OCI-LY7 (cell line): ENCODE measurements at regions not wholly inside any gene's neighbourhood (a gene's known extent, or its start where the extent isn't known, plus 50 kb on each side); places are given as distances from the start of the nearest gene placed in this dataset.

ENCODE experiments used
- BruUV-seq: library from RNA; stranded (reverse); fragments of 400-500 nt; replicated peaks from 2 replicates; lab custom pipeline; 2021; lab: Mats Ljungman, UMichigan
- CTCF ChIA-PET: fragments of 300-600 bp; sonication (Branson Sonifier 250); formaldehyde crosslinking; loops from one replicate; lab custom pipeline; 2022; ENCODE audit warnings: antibody characterized with exemption; ENCODE audit not compliant: unreplicated experiment; lab: Charles Lee
- POLR2A ChIA-PET: fragments of 300-600 bp; sonication (Branson Sonifier 250); formaldehyde crosslinking; loops from one replicate; lab custom pipeline; 2022; ENCODE audit warnings: antibody characterized with exemption; lab: Charles Lee
- DNase-seq: peaks from one replicate; pipeline ENCODE4 v3.0.0-alpha.2; 2015; ENCODE audit warnings: low spot score
- H2AFZ ChIP-seq: fragments of 200-600 bp; sonication (generic), shearing (Covaris generic); 2 replicates; pipeline ENCODE4 v1.6.1; 2014; ENCODE audit warnings: mild to moderate bottlenecking, antibody characterized with exemption, low read length, moderate library complexity
- H3K27ac ChIP-seq: fragments of 200-600 bp; sonication (generic); 2 replicates; pipeline ENCODE4 v1.5.1; 2014; ENCODE audit warnings: mixed run types, low read depth, mild to moderate bottlenecking, moderate library complexity, low read length, inconsistent platforms; ENCODE audit not compliant: poor library complexity, severe bottlenecking
- H3K36me3 ChIP-seq: fragments of 200-600 bp; sonication (generic); 2 replicates; pipeline ENCODE4 v1.6.1; 2014; ENCODE audit warnings: mild to moderate bottlenecking, antibody characterized with exemption, low read length, moderate library complexity, mixed read lengths; ENCODE audit not compliant: insufficient read depth
- H3K4me1 ChIP-seq: fragments of 200-600 bp; sonication (generic); 2 replicates; pipeline ENCODE4 v1.5.1; 2014; ENCODE audit warnings: mild to moderate bottlenecking, low read length; ENCODE audit not compliant: insufficient read depth, poor library complexity, severe bottlenecking
- H3K4me2 ChIP-seq: fragments of 200-600 bp; sonication (generic); 2 replicates; pipeline ENCODE4 v1.6.1; 2014; ENCODE audit warnings: mild to moderate bottlenecking, low read length
- H3K4me3 ChIP-seq: fragments of 200-600 bp; sonication (generic); 2 replicates; pipeline ENCODE4 v1.5.1; 2014; ENCODE audit warnings: mild to moderate bottlenecking, low read depth, low read length; ENCODE audit not compliant: poor library complexity, severe bottlenecking
- H3K79me2 ChIP-seq: fragments of 200-600 bp; sonication (generic); 2 replicates; pipeline ENCODE4 v1.6.1; 2016; ENCODE audit warnings: low read depth, mild to moderate bottlenecking, low read length, moderate library complexity, mixed read lengths; ENCODE audit not compliant: insufficient read depth
- H3K9me2 ChIP-seq: fragments of 200-600 bp; sonication (generic); 2 replicates; pipeline ENCODE4 v1.6.1; 2016; ENCODE audit warnings: mild to moderate bottlenecking, low read length, mixed read lengths; ENCODE audit not compliant: insufficient read depth
- H3K9me3 ChIP-seq: fragments of 200-600 bp; sonication (generic); 2 replicates; pipeline ENCODE4 v1.6.1; 2014; ENCODE audit warnings: mild to moderate bottlenecking, mixed run types, low read length, mixed read lengths
- H4K20me1 ChIP-seq: fragments of 200-600 bp; sonication (generic); 2 replicates; pipeline ENCODE4 v1.6.1; 2014; ENCODE audit warnings: mild to moderate bottlenecking, antibody characterized with exemption, low read length, moderate library complexity, mixed read lengths; ENCODE audit not compliant: insufficient read depth
- EZH2phosphoT487 ChIP-seq: fragments of 200-600 bp; sonication (generic); IDR thresholded peaks from 2 replicates; pipeline ENCODE4 v1.6.1; 2018; ENCODE audit warnings: low read depth, borderline replicate concordance, mild to moderate bottlenecking, mixed run types, antibody characterized with exemption, low read length, moderate library complexity, mixed read lengths
- intact Hi-C: fragments of 100-400 bp; cut with micrococcal nuclease; formaldehyde crosslinking; loops from one replicate; pipeline ENCODE4 v1.10.0; 2022; ENCODE audit not compliant: unreplicated experiment
- TF ChIP-seq, protein P1 (sequence below): fragments of 200-600 bp; sonication (generic); conservative IDR thresholded peaks from 2 replicates; pipeline ENCODE4 v1.5.1; 2014; ENCODE audit warnings: mild to moderate bottlenecking, antibody characterized with exemption, low read length, moderate library complexity, mixed read lengths

DNA sequence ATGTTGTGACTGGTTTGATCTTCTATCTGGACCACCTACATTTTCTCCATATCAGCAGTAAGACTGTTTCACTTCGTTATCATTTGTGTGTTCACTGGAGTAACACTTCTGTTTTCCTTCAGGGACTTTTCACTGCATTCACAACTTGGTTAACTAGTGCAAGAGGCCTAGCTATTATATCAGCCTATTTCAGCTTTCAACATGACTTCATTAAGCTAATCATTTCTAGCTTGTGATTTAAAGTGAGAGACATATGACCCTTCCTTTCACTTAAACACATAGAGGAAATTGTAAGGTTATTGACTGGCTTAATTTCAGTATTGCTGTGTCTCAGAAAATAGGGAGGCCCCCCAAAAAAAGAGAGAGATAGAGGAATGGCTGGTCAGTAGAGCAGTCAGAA is 622.8 kb upstream of the NRSN1 start:
- Histone ChIP-seq H3K4me3 (no peak overlapping the region), H3K36me3 (no peaks in the 10 kb centered on the region), H3K9me3 (no peaks in the 10 kb centered on the region), H4K20me1 (no peaks in the 10 kb centered on the region), H2AFZ (no peak overlapping the region), H3K9me2 (no peaks in the 10 kb centered on the region), H3K4me2 (no peak overlapping the region), H3K27ac (no peak overlapping the region), H3K79me2 (no peaks in the 10 kb centered on the region), H3K4me1 (no peaks in the 10 kb centered on the region)
- TF ChIP-seq, protein P1, sequence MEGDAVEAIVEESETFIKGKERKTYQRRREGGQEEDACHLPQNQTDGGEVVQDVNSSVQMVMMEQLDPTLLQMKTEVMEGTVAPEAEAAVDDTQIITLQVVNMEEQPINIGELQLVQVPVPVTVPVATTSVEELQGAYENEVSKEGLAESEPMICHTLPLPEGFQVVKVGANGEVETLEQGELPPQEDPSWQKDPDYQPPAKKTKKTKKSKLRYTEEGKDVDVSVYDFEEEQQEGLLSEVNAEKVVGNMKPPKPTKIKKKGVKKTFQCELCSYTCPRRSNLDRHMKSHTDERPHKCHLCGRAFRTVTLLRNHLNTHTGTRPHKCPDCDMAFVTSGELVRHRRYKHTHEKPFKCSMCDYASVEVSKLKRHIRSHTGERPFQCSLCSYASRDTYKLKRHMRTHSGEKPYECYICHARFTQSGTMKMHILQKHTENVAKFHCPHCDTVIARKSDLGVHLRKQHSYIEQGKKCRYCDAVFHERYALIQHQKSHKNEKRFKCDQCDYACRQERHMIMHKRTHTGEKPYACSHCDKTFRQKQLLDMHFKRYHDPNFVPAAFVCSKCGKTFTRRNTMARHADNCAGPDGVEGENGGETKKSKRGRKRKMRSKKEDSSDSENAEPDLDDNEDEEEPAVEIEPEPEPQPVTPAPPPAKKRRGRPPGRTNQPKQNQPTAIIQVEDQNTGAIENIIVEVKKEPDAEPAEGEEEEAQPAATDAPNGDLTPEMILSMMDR, result no peak
- TF ChIP-seq EZH2phosphoT487, result no peak
- POLR2A ChIA-PET, result interaction anchor here (0.6 to 0.9 kb wide), 3 partner anchors 22 to 1306 kb away, joined by 3 to 5 read pairs (median 4); no protein-coding TSS in a partner anchor
- BruUV-seq, result no TSS peak
- intact Hi-C loops, result no loop called here
- CTCF ChIA-PET, result no interaction called here
- no peak for DNase-seq

- Histone ChIP-seq H3K79me2 (no peaks in the 10 kb centered on the region), H3K4me1 (no peaks in the 10 kb centered on the region), H3K36me3 (no peaks in the 10 kb centered on the region), H3K9me3 (no peaks in the 10 kb centered on the region), H4K20me1 (no peaks in the 10 kb centered on the region), H2AFZ (no peak overlapping the region), H3K4me3 (no peak overlapping the region), H3K4me2 (no peak overlapping the region), H3K9me2 (no peaks in the 10 kb centered on the region), H3K27ac (no peak overlapping the region)
- no peak for TF ChIP-seq EZH2phosphoT487
- intact Hi-C loops, result no loop called here
- no TSS peak for BruUV-seq
- ChIA-PET POLR2A (no interaction called here), CTCF (no interaction called here)
- no peak for DNase-seq
Measured at GRCh38 chr6:23505026-23505425, 621.0 kb upstream of the NRSN1 start.

DNA sequence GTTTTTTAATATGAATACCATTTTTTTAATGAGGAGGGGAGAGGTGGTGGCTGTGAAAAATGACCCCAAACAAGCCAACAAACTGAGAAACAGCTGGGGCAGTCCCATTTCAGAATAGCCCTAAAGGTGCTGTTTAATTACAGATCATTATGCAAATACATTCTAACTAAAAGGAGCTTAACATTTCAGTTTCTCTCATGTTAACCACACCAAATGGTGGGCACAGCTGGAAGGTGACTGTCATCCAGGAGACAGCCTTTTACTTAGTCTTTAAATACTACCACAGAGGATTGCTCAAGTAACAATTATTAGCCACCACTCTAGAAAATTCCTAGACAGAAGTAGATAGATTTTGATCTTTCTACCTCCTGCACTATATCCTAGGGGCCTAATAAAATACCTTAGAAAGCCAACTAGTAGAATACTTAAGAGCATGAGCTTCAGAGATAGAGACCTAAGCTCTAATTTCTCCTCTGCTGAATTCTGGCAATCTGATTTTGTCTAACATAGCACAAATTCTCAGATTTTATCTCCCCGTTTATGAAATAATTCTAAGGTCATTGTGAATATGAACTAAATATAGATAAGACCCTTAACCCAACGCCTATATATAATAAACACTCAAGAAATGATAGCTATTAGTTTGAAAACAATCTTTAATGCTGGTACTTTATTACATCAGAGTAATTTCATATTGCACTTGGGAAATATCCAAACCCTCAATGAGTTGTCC is 615.1 kb upstream of the NRSN1 start:
- Histone ChIP-seq H3K36me3 (no peaks in the 10 kb centered on the region), H3K4me3 (no peak overlapping the region), H2AFZ (no peak overlapping the region), H3K79me2 (no peaks in the 10 kb centered on the region), H3K27ac (no peak overlapping the region), H3K9me2 (no peaks in the 10 kb centered on the region), H4K20me1 (no peaks in the 10 kb centered on the region), H3K4me2 (no peak overlapping the region), H3K4me1 (no peaks in the 10 kb centered on the region), H3K9me3 (no peaks in the 10 kb centered on the region)
- DNase-seq, result no peak
- intact Hi-C loops, result no loop called here
- POLR2A ChIA-PET, result interaction anchor here (1.1 kb wide), 1 partner anchor 25 kb away, joined by 3 read pairs; no protein-coding TSS in a partner anchor
- TF ChIP-seq EZH2phosphoT487, result no peak
- TF ChIP-seq, protein P1, result no peak
- no TSS peak for BruUV-seq
- CTCF ChIA-PET, result no interaction called here
